GM21786 (cell line): ENCODE measurements at regions not wholly inside any gene's neighbourhood (a gene's known extent, or its start where the extent isn't known, plus 50 kb on each side); places are given as distances from the start of the nearest gene placed in this dataset.
"Not testable (repeated sequence)": the region's sequence is repeated elsewhere in the genome, so short reads cannot be mapped to it uniquely, and the experiment has no call there.

Source experiments
- ATAC-seq: cut with Tn5 transposase; IDR thresholded peaks from one replicate; pipeline ENCODE4 v1.9.1; 2021; ENCODE audit not compliant: unreplicated experiment

GRCh38 chr4:126860308-126860707, 772.4 kb upstream of the INTU start:
- no peak for ATAC-seq

GRCh38 chr4:126869967-126870366, 762.8 kb upstream of the INTU start:
- no peak for ATAC-seq

- ATAC-seq: no peak
These were observed 760.9 kb upstream of the INTU start for GRCh38 chr4:126871810-126872209.

GRCh38 chr4:126874533-126874932, 758.2 kb upstream of the INTU start:
- ATAC-seq: no peak

- ATAC-seq: no peak
These were observed 743.8 kb upstream of the INTU start for GRCh38 chr4:126888968-126889367.

GRCh38 chr4:126890383-126890782, 742.4 kb upstream of the INTU start:
- ATAC-seq: no peak

- no peak for ATAC-seq
These were observed 741.8 kb upstream of the INTU start for GRCh38 chr4:126890994-126891393.

- no peak for ATAC-seq
These were observed 737.8 kb upstream of the INTU start for GRCh38 chr4:126894963-126895362.

- peak; percentile 59 for ATAC-seq
These were observed 736.7 kb upstream of the INTU start for GRCh38 chr4:126895988-126896570.

GRCh38 chr4:126897038-126897437, 735.7 kb upstream of the INTU start:
- ATAC-seq: no peak

- no peak for ATAC-seq
These were observed 733.9 kb upstream of the INTU start for GRCh38 chr4:126898815-126899214.

GRCh38 chr4:126899331-126899801, 733.4 kb upstream of the INTU start:
- no peak for ATAC-seq

- ATAC-seq: no peak
These were observed 726.3 kb upstream of the INTU start for GRCh38 chr4:126906466-126906865.

- ATAC-seq: no peak
These were observed 725.4 kb upstream of the INTU start for GRCh38 chr4:126907389-126907788.

GRCh38 chr4:126916049-126916625, 716.6 kb upstream of the INTU start:
- ATAC-seq: no peak

- no peak for ATAC-seq
These were observed 716.1 kb upstream of the INTU start for GRCh38 chr4:126916626-126917140.

GRCh38 chr4:126922328-126922938, 710.3 kb upstream of the INTU start:
- ATAC-seq: not testable (repeated sequence)

GRCh38 chr4:126924237-126924636, 708.5 kb upstream of the INTU start:
- ATAC-seq: no peak

GRCh38 chr4:126930059-126930458, 702.7 kb upstream of the INTU start:
- ATAC-seq: not testable (repeated sequence)

- no peak for ATAC-seq
These were observed 697.0 kb upstream of the INTU start for GRCh38 chr4:126935801-126936200.

GRCh38 chr4:126937342-126937741, 695.4 kb upstream of the INTU start:
- ATAC-seq: no peak

GRCh38 chr4:126937846-126938422, 694.8 kb upstream of the INTU start:
- no peak for ATAC-seq
